ENCODE measurements at regions not wholly inside any gene's neighbourhood (a gene's known extent, or its start where the extent isn't known, plus 50 kb on each side); places are given as distances from the start of the nearest gene placed in this dataset.

DNA sequence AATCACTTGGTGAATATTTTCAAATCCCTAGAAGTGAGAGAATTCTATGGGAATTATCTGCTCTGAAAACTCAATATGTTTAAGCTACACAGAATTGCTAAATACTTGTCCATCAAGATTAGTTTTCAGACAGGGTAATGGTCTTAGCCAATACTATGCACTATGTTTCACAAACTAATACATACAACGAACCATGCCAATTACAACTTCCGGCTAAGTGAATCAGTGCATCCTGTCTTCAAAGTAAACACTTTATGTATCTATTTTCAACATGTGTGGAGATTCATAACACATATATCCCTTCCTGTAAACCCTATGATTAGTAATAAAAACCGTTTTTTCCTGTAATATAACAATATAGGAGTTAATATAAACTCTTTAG is 181.5 kb downstream of the POSTN start:
- TF ChIP-seq CBX5 (CRISPR knock-in tag; IDR thresholded peaks at IDR 0.05; ENCODE audit: borderline replicate concordance) (no peak), HCFC1 (IDR thresholded peaks at IDR 0.05; ENCODE audit: low read depth, low read length) (no peak), POLR2A (IDR thresholded peaks at IDR 0.05; ENCODE audit: insufficient read depth in 1 of 2, low read depth in 2 of 2, low read length in 2 of 2) (no peak), CENPX (CRISPR knock-in tag; IDR thresholded peaks at IDR 0.05) (no peak), SOX5 (CRISPR knock-in tag; IDR thresholded peaks at IDR 0.05; ENCODE audit: borderline replicate concordance) (no peak), TRIM24 (CRISPR knock-in tag; IDR thresholded peaks at IDR 0.05) (no peak), EZH2 (conservative IDR thresholded peaks at IDR 0.05; ENCODE audit: low read depth, low read length) (no peak), REST (IDR thresholded peaks at IDR 0.05; ENCODE audit: borderline replicate concordance in 1 of 2, low read depth in 1 of 2, low read length in 2 of 2) (no peak), SMAD3 (CRISPR knock-in tag; IDR thresholded peaks at IDR 0.05) (no peak)
- TF ChIP-seq, protein P1, sequence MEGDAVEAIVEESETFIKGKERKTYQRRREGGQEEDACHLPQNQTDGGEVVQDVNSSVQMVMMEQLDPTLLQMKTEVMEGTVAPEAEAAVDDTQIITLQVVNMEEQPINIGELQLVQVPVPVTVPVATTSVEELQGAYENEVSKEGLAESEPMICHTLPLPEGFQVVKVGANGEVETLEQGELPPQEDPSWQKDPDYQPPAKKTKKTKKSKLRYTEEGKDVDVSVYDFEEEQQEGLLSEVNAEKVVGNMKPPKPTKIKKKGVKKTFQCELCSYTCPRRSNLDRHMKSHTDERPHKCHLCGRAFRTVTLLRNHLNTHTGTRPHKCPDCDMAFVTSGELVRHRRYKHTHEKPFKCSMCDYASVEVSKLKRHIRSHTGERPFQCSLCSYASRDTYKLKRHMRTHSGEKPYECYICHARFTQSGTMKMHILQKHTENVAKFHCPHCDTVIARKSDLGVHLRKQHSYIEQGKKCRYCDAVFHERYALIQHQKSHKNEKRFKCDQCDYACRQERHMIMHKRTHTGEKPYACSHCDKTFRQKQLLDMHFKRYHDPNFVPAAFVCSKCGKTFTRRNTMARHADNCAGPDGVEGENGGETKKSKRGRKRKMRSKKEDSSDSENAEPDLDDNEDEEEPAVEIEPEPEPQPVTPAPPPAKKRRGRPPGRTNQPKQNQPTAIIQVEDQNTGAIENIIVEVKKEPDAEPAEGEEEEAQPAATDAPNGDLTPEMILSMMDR (CRISPR knock-in tag; IDR thresholded peaks at IDR 0.05), result no peak
- TF ChIP-seq, protein P2, sequence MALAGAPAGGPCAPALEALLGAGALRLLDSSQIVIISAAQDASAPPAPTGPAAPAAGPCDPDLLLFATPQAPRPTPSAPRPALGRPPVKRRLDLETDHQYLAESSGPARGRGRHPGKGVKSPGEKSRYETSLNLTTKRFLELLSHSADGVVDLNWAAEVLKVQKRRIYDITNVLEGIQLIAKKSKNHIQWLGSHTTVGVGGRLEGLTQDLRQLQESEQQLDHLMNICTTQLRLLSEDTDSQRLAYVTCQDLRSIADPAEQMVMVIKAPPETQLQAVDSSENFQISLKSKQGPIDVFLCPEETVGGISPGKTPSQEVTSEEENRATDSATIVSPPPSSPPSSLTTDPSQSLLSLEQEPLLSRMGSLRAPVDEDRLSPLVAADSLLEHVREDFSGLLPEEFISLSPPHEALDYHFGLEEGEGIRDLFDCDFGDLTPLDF (CRISPR knock-in tag; IDR thresholded peaks at IDR 0.05), result no peak

All from HepG2 (cell line).